Stomach (tissue), 8 donors: ENCODE measurements at regions not wholly inside any gene's neighbourhood (a gene's known extent, or its start where the extent isn't known, plus 50 kb on each side); places are given as distances from the start of the nearest gene placed in this dataset.

Source experiments
- DNase-seq, 2 donors: peaks; one replicate each; pipeline versions ENCODE4 v3.0.0 to v3.0.0-alpha.2; 2013 to 2019
- H3K27ac ChIP-seq, 5 donors: fragments of 200-600 bp in 4 of 5; sonication (generic) in 4 of 5; one replicate each; pipeline ENCODE4 v1.5.1; 2013 to 2019; ENCODE audit warnings: mild to moderate bottlenecking in 1 of 5, moderate library complexity in 1 of 5
- H3K27me3 ChIP-seq, 3 donors: fragments of 200-600 bp; sonication (generic); one replicate each; pipeline ENCODE4 v1.5.1; 2017 to 2019; ENCODE audit warnings: mixed run types in 1 of 3
- H3K36me3 ChIP-seq, 4 donors: fragments of 200-600 bp; sonication (generic); 1 replicate in 3 of 4; 2 replicates in 1 of 4; pipeline ENCODE4 v1.5.1; 2016 to 2019
- H3K4me1 ChIP-seq, 4 donors: fragments of 200-600 bp; sonication (generic); one replicate each; pipeline ENCODE4 v1.5.1; 2016 to 2019
- H3K4me3 ChIP-seq, 4 donors: fragments of 200-600 bp; sonication (generic) in 3 of 4; one replicate each; pipeline ENCODE4 v1.5.1; 2016 to 2019; ENCODE audit warnings: mild to moderate bottlenecking in 1 of 4
- H3K9me3 ChIP-seq, 4 donors: fragments of 200-600 bp; sonication (generic); one replicate each; pipeline ENCODE4 v1.5.1; 2016 to 2019
- EP300 ChIP-seq: sonication (generic); formaldehyde crosslinking; IDR thresholded peaks from one replicate; pipeline ENCODE4 v1.6.1; 2017; ENCODE audit warnings: antibody characterized with exemption
- POLR2A ChIP-seq, 4 donors: fragments of 450-650 bp; IDR thresholded peaks; one replicate each; pipeline ENCODE4 v1.6.1; 2016; ENCODE audit warnings: antibody characterized with exemption in 4 of 4, control low read depth in 2 of 4, mild to moderate bottlenecking in 1 of 4, moderate library complexity in 1 of 4
- POLR2AphosphoS5 ChIP-seq, 3 donors: sonication (generic); formaldehyde crosslinking; IDR thresholded peaks; one replicate each; pipeline ENCODE4 v1.6.1; 2016; ENCODE audit warnings: antibody characterized with exemption in 3 of 3
- WGBS, 5 donors: extraction: QIAGEN DNeasy Blood & Tissue Kit in 3 of 5; methylation state at CpG; one replicate each; pipeline versions ENCODE4 v1.1.5 to v1.1.7; 2013 to 2018; 5-methylcytosine and 5-hydroxymethylcytosine counted together
- intact Hi-C: fragments of 100-400 bp; cut with DNase I; formaldehyde crosslinking; loops from one replicate; pipeline ENCODE4 v1.15.1; 2023; ENCODE audit warnings: low total_unique reads
- TF ChIP-seq, protein P1 (sequence below), 7 experiments: fragments of 450-650 bp in 4 of 7; fragments of 200-600 bp in 3 of 7; sonication (generic) in 3 of 7; IDR thresholded peaks; one replicate each; pipeline ENCODE4 v1.5.1; 2016 to 2019; ENCODE audit warnings: antibody characterized with exemption in 7 of 7, control low read depth in 2 of 7, mild to moderate bottlenecking in 1 of 7
- donor health status: healthy with polysubstance abuse.
- donor health status: Bipolar disorder and iron deficiency.
- donor health status: healthy.

GRCh38 chr2:146532009-146532408 is 1312.8 kb upstream of the ACVR2A start:
- H3K27me3 ChIP-seq = no peaks in the 10 kb centered on the region
- 66 to 84% (median 74%) methylated on average over 3 of the region's 3 CpGs for WGBS, 5 donors
- TF ChIP-seq POLR2A (IDR thresholded peaks at IDR 0.05) (no peak), POLR2AphosphoS5 (IDR thresholded peaks at IDR 0.05) (no peak), EP300 (no peak)
- TF ChIP-seq, protein P1, sequence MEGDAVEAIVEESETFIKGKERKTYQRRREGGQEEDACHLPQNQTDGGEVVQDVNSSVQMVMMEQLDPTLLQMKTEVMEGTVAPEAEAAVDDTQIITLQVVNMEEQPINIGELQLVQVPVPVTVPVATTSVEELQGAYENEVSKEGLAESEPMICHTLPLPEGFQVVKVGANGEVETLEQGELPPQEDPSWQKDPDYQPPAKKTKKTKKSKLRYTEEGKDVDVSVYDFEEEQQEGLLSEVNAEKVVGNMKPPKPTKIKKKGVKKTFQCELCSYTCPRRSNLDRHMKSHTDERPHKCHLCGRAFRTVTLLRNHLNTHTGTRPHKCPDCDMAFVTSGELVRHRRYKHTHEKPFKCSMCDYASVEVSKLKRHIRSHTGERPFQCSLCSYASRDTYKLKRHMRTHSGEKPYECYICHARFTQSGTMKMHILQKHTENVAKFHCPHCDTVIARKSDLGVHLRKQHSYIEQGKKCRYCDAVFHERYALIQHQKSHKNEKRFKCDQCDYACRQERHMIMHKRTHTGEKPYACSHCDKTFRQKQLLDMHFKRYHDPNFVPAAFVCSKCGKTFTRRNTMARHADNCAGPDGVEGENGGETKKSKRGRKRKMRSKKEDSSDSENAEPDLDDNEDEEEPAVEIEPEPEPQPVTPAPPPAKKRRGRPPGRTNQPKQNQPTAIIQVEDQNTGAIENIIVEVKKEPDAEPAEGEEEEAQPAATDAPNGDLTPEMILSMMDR (IDR thresholded peaks at IDR 0.05) = no peak
- H3K27ac ChIP-seq = no peak overlapping the region
- no peak overlapping the region for H3K4me3 ChIP-seq
- no peaks in the 10 kb centered on the region for H3K36me3 ChIP-seq
- intact Hi-C loops = no loop called here
- H3K4me1 ChIP-seq = no peaks in the 10 kb centered on the region
- DNase-seq = no peak
- no peaks in the 10 kb centered on the region for H3K9me3 ChIP-seq

GRCh38 chr2:146530886-146531285 is 1313.9 kb upstream of the ACVR2A start:
- TF ChIP-seq EP300 (no peak), POLR2A (IDR thresholded peaks at IDR 0.05) (no peak), POLR2AphosphoS5 (IDR thresholded peaks at IDR 0.05) (no peak)
- TF ChIP-seq, protein P1 (IDR thresholded peaks at IDR 0.05) = no peak
- no peak overlapping the region for H3K4me3 ChIP-seq
- no peak for DNase-seq
- no peak overlapping the region for H3K27ac ChIP-seq
- intact Hi-C loops = no loop called here
- no peaks in the 10 kb centered on the region for H3K36me3 ChIP-seq
- no peaks in the 10 kb centered on the region for H3K9me3 ChIP-seq
- H3K27me3 ChIP-seq = no peaks in the 10 kb centered on the region
- no peaks in the 10 kb centered on the region for H3K4me1 ChIP-seq

- no peak for DNase-seq
- no peaks in the 10 kb centered on the region for H3K4me1 ChIP-seq
- no peaks in the 10 kb centered on the region for H3K36me3 ChIP-seq
- H3K4me3 ChIP-seq = no peak overlapping the region
- no peaks in the 10 kb centered on the region for H3K9me3 ChIP-seq
- TF ChIP-seq POLR2AphosphoS5 (IDR thresholded peaks at IDR 0.05) (no peak), POLR2A (IDR thresholded peaks at IDR 0.05) (no peak)
- TF ChIP-seq, protein P1 (IDR thresholded peaks at IDR 0.05) = no peak
- H3K27me3 ChIP-seq = no peaks in the 10 kb centered on the region
- H3K27ac ChIP-seq = no peak overlapping the region
- intact Hi-C loops = no loop called here
Observed at GRCh38 chr2:146527166-146527565, 1317.7 kb upstream of the ACVR2A start.

GRCh38 chr2:146523196-146523595 is 1321.6 kb upstream of the ACVR2A start:
- WGBS, 5 donors = 45 to 61% (median 50%) methylated on average over 1 of the region's 1 CpG
- H3K4me1 ChIP-seq = no peaks in the 10 kb centered on the region
- no peak for TF ChIP-seq POLR2A (IDR thresholded peaks at IDR 0.05)
- TF ChIP-seq, protein P1 (IDR thresholded peaks at IDR 0.05) = peak in 1 of 7 experiments; percentile 15

GRCh38 chr2:146506851-146507250 is 1338.0 kb upstream of the ACVR2A start:
- no peak for DNase-seq
- Histone ChIP-seq H3K4me3 (no peak overlapping the region), H3K4me1 (no peaks in the 10 kb centered on the region), H3K9me3 (no peaks in the 10 kb centered on the region), H3K27ac (no peak overlapping the region), H3K27me3 (no peaks in the 10 kb centered on the region), H3K36me3 (no peaks in the 10 kb centered on the region)
- no peak for TF ChIP-seq POLR2AphosphoS5 (IDR thresholded peaks at IDR 0.05)
- TF ChIP-seq, protein P1 (IDR thresholded peaks at IDR 0.05) = no peak
- TF ChIP-seq EP300 = no peak
- no peak for TF ChIP-seq POLR2A (IDR thresholded peaks at IDR 0.05)
- intact Hi-C loops = no loop called here

More at GRCh38 chr2:146523196-146523595, 1321.6 kb upstream of the ACVR2A start:
- intact Hi-C loops = no loop called here
- DNase-seq = peak in 1 of 2 donors; percentile 9
- H3K4me3 ChIP-seq = no peak overlapping the region
- no peaks in the 10 kb centered on the region for H3K9me3 ChIP-seq
- no peaks in the 10 kb centered on the region for H3K36me3 ChIP-seq
- H3K27ac ChIP-seq = no peak overlapping the region
- H3K27me3 ChIP-seq = no peaks in the 10 kb centered on the region
